K562 (cell line): ENCODE measurements at regions not wholly inside any gene's neighbourhood (a gene's known extent, or its start where the extent isn't known, plus 50 kb on each side); places are given as distances from the start of the nearest gene placed in this dataset.

ENCODE experiments used
- ATAC-seq: fragments of 200-7000 bp; cut with Tn5 transposase; 3 replicates; pipeline ENCODE4 v1.9.1; 2020; ENCODE audit warnings: moderate library complexity
- BruUV-seq: library from RNA; stranded (reverse); fragments of 400-500 nt; replicated peaks from 2 replicates; lab custom pipeline; 2021; lab: Mats Ljungman, UMichigan
- CTCF ChIA-PET: fragments of 300-600 bp; formaldehyde crosslinking; extraction: SDS; loops from one replicate; lab custom pipeline; 2021; ENCODE audit warnings: low intra/inter-chr PET ratio; lab: Yijun Ruan, JAX
- POLR2A ChIA-PET: fragments of 300-600, 350-650 bp; sonication (Branson Sonifier 250); formaldehyde crosslinking; extraction: SDS; loops from one replicate; lab custom pipeline; 2021; ENCODE audit warnings: antibody characterized with exemption, inconsistent platforms; lab: Yijun Ruan, JAX
- DNase-seq, 4 experiments: peaks; one replicate each; pipeline versions ENCODE4 v3.0.0 to v3.0.0-alpha.2; 2011 to 2018; ENCODE audit warnings: low spot score in 3 of 4, mixed read lengths in 3 of 4; ENCODE audit errors: extremely low read depth in 1 of 4
- FAIRE-seq: peaks from 2 replicates; lab custom pipeline; 2011; peaks lifted over from hg19 to GRCh38; lab: Jason Lieb, UNC
- H2AFZ ChIP-seq: 2 replicates; pipeline ENCODE4 v1.6.0; 2011; ENCODE audit warnings: low read depth, low read length, control low read depth, inconsistent platforms
- H3K27ac ChIP-seq: fragments of 200-600 bp; 3 replicates; pipeline ENCODE4 v1.8.0; 2011; ENCODE audit warnings: low read depth, mild to moderate bottlenecking, control low read depth, inconsistent platforms, low read length, moderate library complexity, mixed read lengths; ENCODE audit errors: extremely low read depth
- H3K27me3 ChIP-seq, 2 experiments: fragments of 300-600 bp in 1 of 2; 2 replicates in 1 of 2; 3 replicates in 1 of 2; pipeline versions ENCODE4 v1.6.0 to v1.8.0; 2011; ENCODE audit warnings: inconsistent platforms in 2 of 2, low read length in 2 of 2, mild to moderate bottlenecking in 1 of 2, mixed read lengths in 1 of 2, moderate library complexity in 1 of 2; ENCODE audit not compliant: control insufficient read depth in 2 of 2, insufficient read depth in 2 of 2
- H3K36me3 ChIP-seq: fragments of 300-600 bp; 3 replicates; pipeline ENCODE4 v1.8.0; 2011; ENCODE audit warnings: mild to moderate bottlenecking, low read length, inconsistent platforms; ENCODE audit not compliant: control insufficient read depth, insufficient read depth
- H3K4me1 ChIP-seq, 2 experiments: fragments of 200-600 bp in 1 of 2; replicated peaks in 1 of 2; 2 replicates in 1 of 2; 3 replicates in 1 of 2; pipeline versions ENCODE4 v1.5.1 to v1.8.0; 2011; ENCODE audit warnings: inconsistent platforms in 2 of 2, low read length in 2 of 2, mild to moderate bottlenecking in 1 of 2, mixed read lengths in 1 of 2, moderate library complexity in 1 of 2; ENCODE audit not compliant: control insufficient read depth in 2 of 2, insufficient read depth in 2 of 2
- H3K4me2 ChIP-seq: 2 replicates; pipeline ENCODE4 v1.6.1; 2011; ENCODE audit warnings: low read length, control low read depth, inconsistent platforms, mixed read lengths; ENCODE audit not compliant: insufficient read depth
- H3K4me3 ChIP-seq: fragments of 200-600 bp; sonication (generic), shearing (Covaris generic); 2 replicates; pipeline ENCODE4 v1.5.1; 2016; ENCODE audit warnings: control low read depth, inconsistent platforms
- H3K79me2 ChIP-seq: fragments of 200-600 bp; 3 replicates; pipeline ENCODE4 v1.8.0; 2011; ENCODE audit warnings: low read length, inconsistent platforms; ENCODE audit not compliant: control insufficient read depth, insufficient read depth
- H3K9ac ChIP-seq, 2 experiments: 2 replicates each; pipeline versions ENCODE4 v1.6.0 to v1.6.1; 2011; ENCODE audit warnings: low read depth in 2 of 2, low read length in 2 of 2, control low read depth in 1 of 2, inconsistent platforms in 1 of 2, mild to moderate bottlenecking in 1 of 2, mixed read lengths in 1 of 2; ENCODE audit not compliant: insufficient read depth in 1 of 2
- H3K9me1 ChIP-seq: one replicate; pipeline ENCODE4 v1.6.0; 2011; ENCODE audit warnings: inconsistent platforms, mild to moderate bottlenecking, low read length, moderate library complexity; ENCODE audit not compliant: control insufficient read depth, insufficient read depth
- H3K9me3 ChIP-seq: replicated peaks from 2 replicates; pipeline ENCODE4 v1.5.1; 2011; ENCODE audit warnings: low read depth, low read length, inconsistent platforms; ENCODE audit not compliant: control insufficient read depth, insufficient read depth
- H4K20me1 ChIP-seq: replicated peaks from 2 replicates; pipeline ENCODE4 v1.6.1; 2011; ENCODE audit warnings: low read length, inconsistent platforms, mixed read lengths; ENCODE audit not compliant: control insufficient read depth, insufficient read depth
- USF1 ChIP-seq: sonication (generic); formaldehyde crosslinking; IDR thresholded peaks from 2 replicates; pipeline ENCODE4 v1.9.0; 2022; ENCODE audit warnings: mild to moderate bottlenecking, missing genetic modification reagents
- WHSC1 ChIP-seq: IDR thresholded peaks from one replicate; pipeline ENCODE4 v1.6.1; 2012; ENCODE audit warnings: low read length, control low read depth, inconsistent platforms
- WGBS: fragments of 100-300 bp; shearing (Covaris generic); methylation state at CpG from one replicate; pipeline ENCODE4 v1.1.6; 2016; ENCODE audit warnings: low coverage, mixed read lengths; ENCODE audit not compliant: insufficient coverage; ENCODE audit errors: missing lambda C conversion rate; 5-methylcytosine and 5-hydroxymethylcytosine counted together
- in situ Hi-C: fragments of 300-500 bp; cut with MboI; formaldehyde crosslinking; loops from 4 replicates; pipeline ENCODE4 v1.15.0; 2018; ENCODE audit warnings: inconsistent platforms, mixed read lengths
- intact Hi-C: fragments of 100-400 bp; cut with micrococcal nuclease; formaldehyde crosslinking; loops from 2 replicates; pipeline ENCODE4 v1.14.2; 2022
- TF ChIP-seq, protein P1 (sequence below), 2 experiments: fragments of 450-650 bp in 1 of 2; IDR thresholded peaks; 2 replicates each; pipeline ENCODE4 v1.6.1; 2011 to 2017; ENCODE audit warnings: low read depth in 2 of 2, antibody characterized with exemption in 1 of 2, borderline replicate concordance in 1 of 2, low read length in 1 of 2, mild to moderate bottlenecking in 1 of 2, mixed read lengths in 1 of 2; ENCODE audit not compliant: control insufficient read depth in 1 of 2

GRCh38 chr3:7854721-7855120, 646.9 kb upstream of the LMCD1 start:
- no peak overlapping the region for H2AFZ ChIP-seq
- no peak for FAIRE-seq
- intact Hi-C loops, result no loop called here
- no TSS peak for BruUV-seq
- H3K9me1 ChIP-seq, result no peaks in the 10 kb centered on the region
- H3K9ac ChIP-seq, result no peak overlapping the region
- CTCF ChIA-PET, result no interaction called here
- no peak overlapping the region for H3K4me2 ChIP-seq
- no peaks in the 10 kb centered on the region for H4K20me1 ChIP-seq
- no peaks in the 10 kb centered on the region; the same call in 1 of the 2 replicates for H3K9me3 ChIP-seq
- POLR2A ChIA-PET, result no interaction called here
- no peak overlapping the region for H3K27ac ChIP-seq
- ATAC-seq, result no peak
- H3K4me1 ChIP-seq, result no peaks in the 10 kb centered on the region
- no peak overlapping the region for H3K4me3 ChIP-seq
- 1% methylated on average over 5 of the region's 5 CpGs for WGBS
- in situ Hi-C loops, result no loop called here
- TF ChIP-seq, protein P1, sequence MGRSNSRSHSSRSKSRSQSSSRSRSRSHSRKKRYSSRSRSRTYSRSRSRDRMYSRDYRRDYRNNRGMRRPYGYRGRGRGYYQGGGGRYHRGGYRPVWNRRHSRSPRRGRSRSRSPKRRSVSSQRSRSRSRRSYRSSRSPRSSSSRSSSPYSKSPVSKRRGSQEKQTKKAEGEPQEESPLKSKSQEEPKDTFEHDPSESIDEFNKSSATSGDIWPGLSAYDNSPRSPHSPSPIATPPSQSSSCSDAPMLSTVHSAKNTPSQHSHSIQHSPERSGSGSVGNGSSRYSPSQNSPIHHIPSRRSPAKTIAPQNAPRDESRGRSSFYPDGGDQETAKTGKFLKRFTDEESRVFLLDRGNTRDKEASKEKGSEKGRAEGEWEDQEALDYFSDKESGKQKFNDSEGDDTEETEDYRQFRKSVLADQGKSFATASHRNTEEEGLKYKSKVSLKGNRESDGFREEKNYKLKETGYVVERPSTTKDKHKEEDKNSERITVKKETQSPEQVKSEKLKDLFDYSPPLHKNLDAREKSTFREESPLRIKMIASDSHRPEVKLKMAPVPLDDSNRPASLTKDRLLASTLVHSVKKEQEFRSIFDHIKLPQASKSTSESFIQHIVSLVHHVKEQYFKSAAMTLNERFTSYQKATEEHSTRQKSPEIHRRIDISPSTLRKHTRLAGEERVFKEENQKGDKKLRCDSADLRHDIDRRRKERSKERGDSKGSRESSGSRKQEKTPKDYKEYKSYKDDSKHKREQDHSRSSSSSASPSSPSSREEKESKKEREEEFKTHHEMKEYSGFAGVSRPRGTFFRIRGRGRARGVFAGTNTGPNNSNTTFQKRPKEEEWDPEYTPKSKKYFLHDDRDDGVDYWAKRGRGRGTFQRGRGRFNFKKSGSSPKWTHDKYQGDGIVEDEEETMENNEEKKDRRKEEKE (IDR thresholded peaks at IDR 0.05; ENCODE audit: borderline replicate concordance in 1 of 2, control insufficient read depth in 1 of 2, low read depth in 2 of 2, low read length in 1 of 2), result no peak
- no peak for TF ChIP-seq WHSC1
- TF ChIP-seq USF1 (CRISPR knock-in tag), result no peak
- TF ChIP-seq, all 486 proteins: peak for 0
- no peaks in the 10 kb centered on the region for H3K27me3 ChIP-seq
- H3K36me3 ChIP-seq, result no peaks in the 10 kb centered on the region
- no peak for DNase-seq
- no peaks in the 10 kb centered on the region for H3K79me2 ChIP-seq
